T-helper 2 cell treated with Interferon-gamma antibody and Interleukin-4, amounts not matched to agents 5 μg/mL and 100 μg/mL, for 36 hours (primary cell): ENCODE measurements at regions not wholly inside any gene's neighbourhood (a gene's known extent, or its start where the extent isn't known, plus 50 kb on each side); places are given as distances from the start of the nearest gene placed in this dataset.

ENCODE experiments used
- DNase-seq: peaks from one replicate; pipeline ENCODE4 v3.0.0; 2021; ENCODE audit warnings: low spot score
- H3K27ac Mint-ChIP-seq: one replicate; pipeline ENCODE4 v1.8.0; 2021; ENCODE audit warnings: mild to moderate bottlenecking, mixed read lengths
- H3K27me3 Mint-ChIP-seq: one replicate; pipeline ENCODE4 v1.8.0; 2021; ENCODE audit warnings: low read depth, mixed read lengths
- H3K36me3 Mint-ChIP-seq: one replicate; pipeline ENCODE4 v1.8.0; 2021; ENCODE audit warnings: low read depth, mixed read lengths
- H3K4me1 Mint-ChIP-seq: one replicate; pipeline ENCODE4 v1.8.0; 2021; ENCODE audit warnings: low read depth, mixed read lengths
- H3K4me3 Mint-ChIP-seq: one replicate; pipeline ENCODE4 v1.8.0; 2022; ENCODE audit warnings: mild to moderate bottlenecking, moderate library complexity, mixed read lengths
- H3K9me3 Mint-ChIP-seq: one replicate; pipeline ENCODE4 v1.8.0; 2021; ENCODE audit warnings: mixed read lengths

GRCh38 chr17:77391668-77392375, 251.1 kb downstream of the SEC14L1 start:
- H3K9me3 Mint-ChIP-seq = no peaks in the 10 kb centered on the region
- peaks cover 71% of the 10 kb centered on the region for H3K4me1 Mint-ChIP-seq
- DNase-seq = peak; percentile 40
- H3K27ac Mint-ChIP-seq = peak overlapping the region; percentile 92
- H3K4me3 Mint-ChIP-seq = peak overlapping the region; percentile 87
- peaks cover 42% of the 10 kb centered on the region for H3K36me3 Mint-ChIP-seq
- H3K27me3 Mint-ChIP-seq = no peaks in the 10 kb centered on the region

GRCh38 chr17:77392376-77393273, 251.9 kb downstream of the SEC14L1 start:
- H3K4me3 Mint-ChIP-seq = peak overlapping the region; percentile 87
- no peaks in the 10 kb centered on the region for H3K27me3 Mint-ChIP-seq
- DNase-seq = no peak
- peak overlapping the region; percentile 92 for H3K27ac Mint-ChIP-seq
- H3K36me3 Mint-ChIP-seq = peaks cover 41% of the 10 kb centered on the region
- H3K9me3 Mint-ChIP-seq = no peaks in the 10 kb centered on the region
- H3K4me1 Mint-ChIP-seq = peaks cover 68% of the 10 kb centered on the region

DNA sequence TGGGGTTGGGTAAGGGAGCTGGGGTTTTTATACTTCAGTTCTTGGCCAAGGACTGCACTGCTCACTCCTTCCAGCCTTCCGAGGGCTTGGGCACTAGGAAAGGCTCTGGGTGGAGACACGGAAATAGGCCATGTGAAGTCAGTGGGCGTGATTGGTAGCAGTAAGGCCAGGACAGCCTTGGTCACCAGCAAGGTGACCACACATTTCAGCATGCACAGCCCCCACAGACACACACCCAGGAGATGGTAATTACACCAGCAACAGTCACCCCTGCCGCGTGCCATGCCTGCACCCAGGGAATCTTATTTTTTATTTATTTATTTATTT, 252.5 kb downstream of the SEC14L1 start:
- Mint-ChIP-seq H3K4me3 (peak overlapping the region; percentile 87), H3K27ac (peak overlapping the region; percentile 92), H3K4me1 (peaks cover 71% of the 10 kb centered on the region), H3K9me3 (no peaks in the 10 kb centered on the region), H3K27me3 (no peaks in the 10 kb centered on the region), H3K36me3 (peaks cover 41% of the 10 kb centered on the region)
- DNase-seq = no peak

GRCh38 chr17:77393867-77394539, 253.2 kb downstream of the SEC14L1 start:
- no peaks in the 10 kb centered on the region for H3K27me3 Mint-ChIP-seq
- peaks cover 42% of the 10 kb centered on the region for H3K36me3 Mint-ChIP-seq
- no peaks in the 10 kb centered on the region for H3K9me3 Mint-ChIP-seq
- DNase-seq = no peak
- peak overlapping the region; percentile 62 for H3K27ac Mint-ChIP-seq
- peak overlapping the region; percentile 18 for H3K4me3 Mint-ChIP-seq
- peaks cover 70% of the 10 kb centered on the region for H3K4me1 Mint-ChIP-seq

- peaks cover 70% of the 10 kb centered on the region for H3K4me1 Mint-ChIP-seq
- H3K4me3 Mint-ChIP-seq = no peak overlapping the region
- no peaks in the 10 kb centered on the region for H3K27me3 Mint-ChIP-seq
- peaks cover 43% of the 10 kb centered on the region for H3K36me3 Mint-ChIP-seq
- no peak for DNase-seq
- H3K27ac Mint-ChIP-seq = peak overlapping the region; percentile 62
- H3K9me3 Mint-ChIP-seq = no peaks in the 10 kb centered on the region
Measured at GRCh38 chr17:77394540-77395295, 253.9 kb downstream of the SEC14L1 start.

DNA sequence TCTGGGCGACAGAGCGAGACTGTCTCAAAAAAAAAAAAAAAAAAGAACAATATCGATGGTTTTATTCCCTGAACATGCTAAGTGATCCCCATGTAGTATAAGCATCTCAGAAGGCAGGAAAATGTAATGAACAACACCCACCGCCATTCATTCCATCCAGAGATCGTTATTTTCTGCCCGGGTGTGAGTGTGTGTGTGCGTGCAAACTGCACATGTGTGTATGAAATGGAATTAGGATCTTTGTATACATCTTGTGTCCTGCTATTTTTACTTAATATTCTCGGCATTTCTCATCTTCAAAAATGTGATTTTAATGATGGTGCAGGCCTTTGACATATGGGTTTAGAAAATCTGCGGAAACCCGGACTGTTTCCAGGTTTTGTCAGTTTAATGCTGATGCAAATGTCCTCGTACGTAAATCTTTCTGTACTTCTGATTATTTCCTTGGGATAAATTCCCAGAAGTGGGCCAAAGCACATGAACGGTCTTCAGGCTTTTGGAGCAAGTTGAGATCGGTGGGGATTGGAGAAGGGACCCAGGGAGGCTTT, 254.8 kb downstream of the SEC14L1 start:
- Mint-ChIP-seq H3K27ac (peak overlapping the region; percentile 12), H3K4me3 (no peak overlapping the region), H3K4me1 (peaks cover 74% of the 10 kb centered on the region), H3K27me3 (no peaks in the 10 kb centered on the region), H3K36me3 (peaks cover 45% of the 10 kb centered on the region), H3K9me3 (no peaks in the 10 kb centered on the region)
- no peak for DNase-seq

DNA sequence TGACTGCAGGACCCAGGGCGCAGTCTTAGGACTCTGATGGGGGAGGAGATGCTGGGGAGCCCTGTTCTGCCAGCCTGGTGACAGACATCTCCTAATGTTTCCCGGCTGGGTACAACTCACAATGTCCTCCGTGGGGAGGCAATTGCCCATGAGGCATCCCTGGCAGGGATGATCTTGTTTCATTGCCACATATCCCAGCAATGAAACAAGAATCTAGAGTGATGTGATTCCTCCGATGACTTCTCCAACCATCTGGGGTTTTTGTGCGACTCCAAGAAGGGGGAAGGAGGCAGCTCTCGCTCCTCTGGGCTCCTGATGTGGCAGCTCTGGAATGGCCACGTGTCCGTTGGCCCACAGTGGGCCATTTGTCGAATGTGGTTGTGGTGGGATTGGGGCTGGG, 255.8 kb downstream of the SEC14L1 start:
- Mint-ChIP-seq H3K4me3 (no peak overlapping the region), H3K36me3 (peaks cover 45% of the 10 kb centered on the region), H3K9me3 (no peaks in the 10 kb centered on the region), H3K4me1 (peaks cover 73% of the 10 kb centered on the region), H3K27ac (peak overlapping the region; percentile 65), H3K27me3 (no peaks in the 10 kb centered on the region)
- no peak for DNase-seq

DNA sequence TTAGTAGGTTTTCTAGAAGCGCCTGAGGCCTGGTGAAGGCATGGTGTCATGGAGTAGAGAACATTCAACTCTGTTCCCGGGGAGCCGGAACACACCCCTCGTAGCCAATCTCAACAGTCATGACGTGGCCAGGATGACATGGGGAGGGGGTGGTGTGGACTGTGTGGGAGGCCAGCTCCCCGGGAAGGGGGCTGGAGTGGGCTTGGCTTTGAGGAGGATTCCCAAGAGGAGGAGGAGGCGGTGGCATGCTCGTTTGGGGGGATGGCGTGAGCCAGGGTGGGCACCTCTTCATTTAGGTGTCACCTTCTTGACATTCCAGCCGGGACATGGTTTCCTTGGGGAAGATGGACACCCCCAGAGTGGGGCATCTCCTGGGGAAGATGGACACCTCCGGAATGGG, 257.5 kb downstream of the SEC14L1 start:
- H3K27me3 Mint-ChIP-seq = no peaks in the 10 kb centered on the region
- no peaks in the 10 kb centered on the region for H3K9me3 Mint-ChIP-seq
- no peak overlapping the region for H3K4me3 Mint-ChIP-seq
- DNase-seq = no peak
- peak overlapping the region; percentile 75 for H3K27ac Mint-ChIP-seq
- H3K36me3 Mint-ChIP-seq = peaks cover 49% of the 10 kb centered on the region
- H3K4me1 Mint-ChIP-seq = peaks cover 70% of the 10 kb centered on the region

DNA sequence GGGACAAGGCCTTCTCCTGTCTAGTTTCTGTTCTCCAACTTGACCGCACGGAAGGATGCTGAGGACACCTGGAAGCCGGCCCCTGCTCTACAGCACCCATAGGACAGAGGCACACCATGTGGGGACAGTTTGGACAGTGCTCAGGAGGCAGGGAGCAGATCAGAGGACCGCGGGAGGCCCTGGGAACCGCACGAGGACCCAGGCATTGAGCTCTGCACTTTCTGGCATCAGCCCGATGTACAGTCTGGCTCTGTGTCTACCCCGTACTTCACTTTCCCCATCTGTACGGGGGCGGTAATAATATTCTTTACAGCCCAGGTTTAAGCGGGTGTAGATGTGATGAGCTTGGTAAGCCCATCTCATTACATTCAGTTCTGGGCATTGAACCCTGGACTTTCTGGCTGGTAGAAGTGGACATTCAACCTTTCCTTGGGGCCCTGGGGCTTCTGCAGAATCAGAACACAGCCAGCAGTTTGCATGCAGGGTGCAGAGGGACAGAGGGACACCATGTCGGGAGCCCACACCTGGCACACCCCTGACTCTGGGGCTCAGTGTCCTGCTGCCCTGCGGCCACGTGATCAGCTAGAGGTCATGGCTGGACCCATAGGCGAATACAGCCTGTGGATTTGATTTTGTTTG, 258.7 kb downstream of the SEC14L1 start:
- peaks cover 71% of the 10 kb centered on the region for H3K4me1 Mint-ChIP-seq
- H3K4me3 Mint-ChIP-seq = peak overlapping the region; percentile 87
- no peaks in the 10 kb centered on the region for H3K27me3 Mint-ChIP-seq
- DNase-seq = no peak
- H3K9me3 Mint-ChIP-seq = no peaks in the 10 kb centered on the region
- peak overlapping the region; percentile 80 for H3K27ac Mint-ChIP-seq
- H3K36me3 Mint-ChIP-seq = peaks cover 58% of the 10 kb centered on the region

GRCh38 chr17:77400445-77400870, 259.7 kb downstream of the SEC14L1 start:
- DNase-seq = peak; percentile 69
- no peaks in the 10 kb centered on the region for H3K9me3 Mint-ChIP-seq
- no peaks in the 10 kb centered on the region for H3K27me3 Mint-ChIP-seq
- H3K27ac Mint-ChIP-seq = peak overlapping the region; percentile 80
- peak overlapping the region; percentile 87 for H3K4me3 Mint-ChIP-seq
- H3K36me3 Mint-ChIP-seq = peaks cover 65% of the 10 kb centered on the region
- H3K4me1 Mint-ChIP-seq = peaks cover 75% of the 10 kb centered on the region

DNA sequence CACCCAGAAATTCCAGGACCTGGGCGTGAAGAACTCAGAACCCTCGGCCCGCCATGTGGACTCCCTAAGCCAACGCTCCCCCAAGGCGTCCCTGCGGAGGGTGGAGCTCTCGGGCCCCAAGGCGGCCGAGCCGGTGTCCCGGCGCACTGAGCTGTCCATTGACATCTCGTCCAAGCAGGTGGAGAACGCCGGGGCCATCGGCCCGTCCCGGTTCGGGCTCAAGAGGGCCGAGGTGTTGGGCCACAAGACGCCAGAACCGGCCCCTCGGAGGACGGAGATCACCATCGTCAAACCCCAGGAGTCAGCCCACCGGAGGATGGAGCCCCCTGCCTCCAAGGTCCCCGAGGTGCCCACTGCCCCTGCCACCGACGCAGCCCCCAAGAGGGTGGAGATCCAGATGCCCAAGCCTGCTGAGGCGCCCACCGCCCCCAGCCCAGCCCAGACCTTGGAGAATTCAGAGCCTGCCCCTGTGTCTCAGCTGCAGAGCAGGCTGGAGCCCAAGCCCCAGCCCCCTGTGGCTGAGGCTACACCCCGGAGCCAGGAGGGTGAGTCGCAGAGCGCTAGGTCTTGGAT, 261.5 kb downstream of the SEC14L1 start:
- Mint-ChIP-seq H3K27ac (peak overlapping the region; percentile 66), H3K4me1 (peaks cover 79% of the 10 kb centered on the region), H3K9me3 (no peaks in the 10 kb centered on the region), H3K4me3 (peak overlapping the region; percentile 47), H3K27me3 (no peaks in the 10 kb centered on the region), H3K36me3 (peaks cover 71% of the 10 kb centered on the region)
- no peak for DNase-seq

GRCh38 chr17:77403854-77404253, 263.1 kb downstream of the SEC14L1 start:
- peaks cover 72% of the 10 kb centered on the region for H3K36me3 Mint-ChIP-seq
- no peaks in the 10 kb centered on the region for H3K9me3 Mint-ChIP-seq
- no peaks in the 10 kb centered on the region for H3K27me3 Mint-ChIP-seq
- H3K4me1 Mint-ChIP-seq = peaks cover 79% of the 10 kb centered on the region
- peak overlapping the region; percentile 85 for H3K4me3 Mint-ChIP-seq
- DNase-seq = no peak
- H3K27ac Mint-ChIP-seq = peak overlapping the region; percentile 91
